Vagina (tissue), 2 donors: ENCODE measurements at regions not wholly inside any gene's neighbourhood (a gene's known extent, or its start where the extent isn't known, plus 50 kb on each side); places are given as distances from the start of the nearest gene placed in this dataset.

Experiments
- POLR2A ChIP-seq, 2 donors: fragments of 450-650 bp; IDR thresholded peaks; one replicate each; pipeline ENCODE4 v1.6.1; 2017; ENCODE audit warnings: antibody characterized with exemption in 2 of 2, mild to moderate bottlenecking in 2 of 2, moderate library complexity in 2 of 2
- POLR2AphosphoS5 ChIP-seq, 2 donors: sonication (generic); formaldehyde crosslinking; IDR thresholded peaks; one replicate each; pipeline ENCODE4 v1.9.0; 2017; ENCODE audit warnings: antibody characterized with exemption in 2 of 2, mild to moderate bottlenecking in 2 of 2, low read depth in 1 of 2; ENCODE audit not compliant: insufficient read depth in 1 of 2
- TF ChIP-seq, protein P1 (sequence below), 3 experiments: fragments of 450-650 bp in 2 of 3; fragments of 200-600 bp in 1 of 3; sonication (generic) in 1 of 3; IDR thresholded peaks; one replicate each; pipeline ENCODE4 v1.5.1; 2017 to 2019; ENCODE audit warnings: antibody characterized with exemption in 3 of 3, mild to moderate bottlenecking in 2 of 3, moderate library complexity in 2 of 3

DNA sequence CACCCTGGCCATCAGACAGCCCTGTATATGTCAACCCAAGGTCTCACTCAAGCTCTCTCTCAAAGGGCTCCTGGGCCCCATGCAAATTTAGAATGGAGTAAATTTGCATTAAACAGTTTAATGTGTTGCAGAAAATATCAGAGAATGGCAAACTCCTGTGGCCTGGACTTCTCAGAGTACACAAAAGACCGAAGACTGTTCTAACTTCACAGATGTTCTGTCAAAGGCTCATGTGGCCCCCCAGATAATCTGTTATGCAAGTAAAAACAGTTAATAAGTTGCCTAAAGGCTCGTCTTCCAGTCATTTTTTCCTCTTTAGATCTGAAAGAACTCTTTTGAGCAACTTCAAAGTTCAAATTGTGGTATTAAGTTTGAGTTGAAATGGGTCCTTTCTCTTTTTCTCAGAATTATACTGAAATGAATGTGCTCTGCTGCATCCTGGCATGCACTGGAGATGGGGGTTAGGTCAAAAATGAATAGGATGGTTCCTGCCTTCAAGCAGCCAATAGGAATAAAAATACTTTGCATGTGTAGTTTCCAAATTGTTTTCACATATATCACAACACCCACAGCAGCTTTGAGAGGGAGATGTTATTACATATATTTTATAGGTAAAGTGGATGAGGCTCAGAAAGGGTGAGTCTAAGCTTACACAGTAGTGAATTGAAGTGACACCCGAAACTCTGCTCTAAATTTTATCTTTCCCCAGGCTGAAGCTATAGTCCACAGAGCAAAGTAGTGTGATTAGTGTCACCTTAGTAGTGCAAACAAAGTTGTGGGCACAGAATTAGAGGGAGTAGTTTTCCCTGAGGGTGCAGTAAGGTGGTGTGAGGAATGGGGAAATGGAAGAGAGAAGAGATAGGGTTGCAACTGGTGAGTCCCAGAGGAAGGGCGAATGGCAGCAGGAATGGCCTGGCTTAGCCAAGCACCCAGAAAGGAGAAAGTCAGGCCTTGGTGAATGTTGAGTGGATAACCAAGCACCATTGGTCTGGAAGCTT is 205.0 kb upstream of the RFC3 start:
- TF ChIP-seq POLR2A (IDR thresholded peaks at IDR 0.05), result no peak
- TF ChIP-seq, protein P1, sequence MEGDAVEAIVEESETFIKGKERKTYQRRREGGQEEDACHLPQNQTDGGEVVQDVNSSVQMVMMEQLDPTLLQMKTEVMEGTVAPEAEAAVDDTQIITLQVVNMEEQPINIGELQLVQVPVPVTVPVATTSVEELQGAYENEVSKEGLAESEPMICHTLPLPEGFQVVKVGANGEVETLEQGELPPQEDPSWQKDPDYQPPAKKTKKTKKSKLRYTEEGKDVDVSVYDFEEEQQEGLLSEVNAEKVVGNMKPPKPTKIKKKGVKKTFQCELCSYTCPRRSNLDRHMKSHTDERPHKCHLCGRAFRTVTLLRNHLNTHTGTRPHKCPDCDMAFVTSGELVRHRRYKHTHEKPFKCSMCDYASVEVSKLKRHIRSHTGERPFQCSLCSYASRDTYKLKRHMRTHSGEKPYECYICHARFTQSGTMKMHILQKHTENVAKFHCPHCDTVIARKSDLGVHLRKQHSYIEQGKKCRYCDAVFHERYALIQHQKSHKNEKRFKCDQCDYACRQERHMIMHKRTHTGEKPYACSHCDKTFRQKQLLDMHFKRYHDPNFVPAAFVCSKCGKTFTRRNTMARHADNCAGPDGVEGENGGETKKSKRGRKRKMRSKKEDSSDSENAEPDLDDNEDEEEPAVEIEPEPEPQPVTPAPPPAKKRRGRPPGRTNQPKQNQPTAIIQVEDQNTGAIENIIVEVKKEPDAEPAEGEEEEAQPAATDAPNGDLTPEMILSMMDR (IDR thresholded peaks at IDR 0.05), result no peak
- TF ChIP-seq POLR2AphosphoS5 (IDR thresholded peaks at IDR 0.05; ENCODE audit: insufficient read depth in 1 of 2, low read depth in 1 of 2), result no peak
